K562 (cell line): ENCODE measurements at regions not wholly inside any gene's neighbourhood (a gene's known extent, or its start where the extent isn't known, plus 50 kb on each side); places are given as distances from the start of the nearest gene placed in this dataset.

Experiments
- BRD4 ChIP-seq: fragments of 200-600 bp; sonication (generic); IDR thresholded peaks from 2 replicates; pipeline ENCODE4 v1.6.1; 2017; ENCODE audit warnings: inconsistent platforms
- CEBPB ChIP-seq: fragments of 450-650 bp; IDR thresholded peaks from 2 replicates; pipeline ENCODE4 v1.6.1; 2016; ENCODE audit warnings: missing genetic modification characterization, missing compliant biosample characterization
- EZH2 ChIP-seq: IDR thresholded peaks from 2 replicates; pipeline ENCODE4 v1.6.1; 2012; ENCODE audit warnings: low read depth, mild to moderate bottlenecking, inconsistent platforms, low read length, borderline replicate concordance
- FOXJ3 ChIP-seq: sonication (generic); formaldehyde crosslinking; IDR thresholded peaks from 2 replicates; pipeline ENCODE4 v1.4.0; 2020; ENCODE audit warnings: mild to moderate bottlenecking, missing genetic modification reagents
- HIVEP1 ChIP-seq: fragments of 250-450 bp; sonication (Bioruptor Pico); IDR thresholded peaks from 2 replicates; pipeline ENCODE4 v1.4.0; 2020; ENCODE audit warnings: mild to moderate bottlenecking
- PHF21A ChIP-seq: fragments of 450-650 bp; IDR thresholded peaks from 2 replicates; pipeline ENCODE4 v1.6.1; 2017; ENCODE audit warnings: low read depth, borderline replicate concordance
- TARDBP ChIP-seq: fragments of 450-650 bp; IDR thresholded peaks from 2 replicates; pipeline ENCODE4 v1.6.1; 2016
- TF ChIP-seq, protein P1 (sequence below): sonication (generic); formaldehyde crosslinking; IDR thresholded peaks from 2 replicates; pipeline ENCODE4 v1.8.0; 2023; ENCODE audit warnings: missing genetic modification reagents, mild to moderate bottlenecking, borderline replicate concordance
- TF ChIP-seq, protein P2 (sequence below): IDR thresholded peaks from 3 replicates; pipeline ENCODE4 v1.6.1; 2011; ENCODE audit warnings: borderline replicate concordance, mild to moderate bottlenecking, moderate library complexity; ENCODE audit not compliant: insufficient read length; ENCODE audit errors: extremely low read depth

DNA sequence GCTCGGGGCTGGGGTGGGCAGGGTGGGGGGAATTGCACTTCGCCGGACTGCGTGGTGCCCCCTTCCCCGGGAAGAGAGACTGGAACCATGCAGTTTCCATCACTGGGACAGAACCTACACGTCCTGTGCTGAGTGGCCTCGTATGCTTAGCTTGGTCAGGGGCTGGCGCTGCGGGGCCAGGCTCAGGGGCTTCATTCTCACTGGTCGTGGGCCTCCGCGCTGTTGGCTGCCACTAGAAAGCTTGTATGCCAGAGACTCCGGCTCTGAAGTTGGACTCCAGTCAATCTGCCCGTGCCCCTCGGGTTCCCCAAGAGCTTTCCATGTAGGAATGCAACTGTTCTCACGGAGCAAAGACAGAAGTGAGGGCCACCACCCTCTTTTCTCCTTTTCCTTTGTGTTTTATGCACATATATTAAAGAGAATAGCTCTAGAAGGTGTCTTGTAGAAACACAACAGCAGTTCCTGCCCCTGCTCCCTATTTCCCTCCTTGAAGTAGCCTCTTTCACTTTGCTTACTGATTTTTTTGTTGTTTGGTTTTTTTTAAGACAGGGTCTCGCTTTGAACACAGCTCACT is 64.0 kb upstream of the YWHAQ start:
- TF ChIP-seq, protein P1, sequence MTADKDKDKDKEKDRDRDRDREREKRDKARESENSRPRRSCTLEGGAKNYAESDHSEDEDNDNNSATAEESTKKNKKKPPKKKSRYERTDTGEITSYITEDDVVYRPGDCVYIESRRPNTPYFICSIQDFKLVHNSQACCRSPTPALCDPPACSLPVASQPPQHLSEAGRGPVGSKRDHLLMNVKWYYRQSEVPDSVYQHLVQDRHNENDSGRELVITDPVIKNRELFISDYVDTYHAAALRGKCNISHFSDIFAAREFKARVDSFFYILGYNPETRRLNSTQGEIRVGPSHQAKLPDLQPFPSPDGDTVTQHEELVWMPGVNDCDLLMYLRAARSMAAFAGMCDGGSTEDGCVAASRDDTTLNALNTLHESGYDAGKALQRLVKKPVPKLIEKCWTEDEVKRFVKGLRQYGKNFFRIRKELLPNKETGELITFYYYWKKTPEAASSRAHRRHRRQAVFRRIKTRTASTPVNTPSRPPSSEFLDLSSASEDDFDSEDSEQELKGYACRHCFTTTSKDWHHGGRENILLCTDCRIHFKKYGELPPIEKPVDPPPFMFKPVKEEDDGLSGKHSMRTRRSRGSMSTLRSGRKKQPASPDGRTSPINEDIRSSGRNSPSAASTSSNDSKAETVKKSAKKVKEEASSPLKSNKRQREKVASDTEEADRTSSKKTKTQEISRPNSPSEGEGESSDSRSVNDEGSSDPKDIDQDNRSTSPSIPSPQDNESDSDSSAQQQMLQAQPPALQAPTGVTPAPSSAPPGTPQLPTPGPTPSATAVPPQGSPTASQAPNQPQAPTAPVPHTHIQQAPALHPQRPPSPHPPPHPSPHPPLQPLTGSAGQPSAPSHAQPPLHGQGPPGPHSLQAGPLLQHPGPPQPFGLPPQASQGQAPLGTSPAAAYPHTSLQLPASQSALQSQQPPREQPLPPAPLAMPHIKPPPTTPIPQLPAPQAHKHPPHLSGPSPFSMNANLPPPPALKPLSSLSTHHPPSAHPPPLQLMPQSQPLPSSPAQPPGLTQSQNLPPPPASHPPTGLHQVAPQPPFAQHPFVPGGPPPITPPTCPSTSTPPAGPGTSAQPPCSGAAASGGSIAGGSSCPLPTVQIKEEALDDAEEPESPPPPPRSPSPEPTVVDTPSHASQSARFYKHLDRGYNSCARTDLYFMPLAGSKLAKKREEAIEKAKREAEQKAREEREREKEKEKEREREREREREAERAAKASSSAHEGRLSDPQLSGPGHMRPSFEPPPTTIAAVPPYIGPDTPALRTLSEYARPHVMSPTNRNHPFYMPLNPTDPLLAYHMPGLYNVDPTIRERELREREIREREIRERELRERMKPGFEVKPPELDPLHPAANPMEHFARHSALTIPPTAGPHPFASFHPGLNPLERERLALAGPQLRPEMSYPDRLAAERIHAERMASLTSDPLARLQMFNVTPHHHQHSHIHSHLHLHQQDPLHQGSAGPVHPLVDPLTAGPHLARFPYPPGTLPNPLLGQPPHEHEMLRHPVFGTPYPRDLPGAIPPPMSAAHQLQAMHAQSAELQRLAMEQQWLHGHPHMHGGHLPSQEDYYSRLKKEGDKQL (CRISPR knock-in tag), result no peak
- TF ChIP-seq BRD4 (no peak), HIVEP1 (CRISPR knock-in tag) (no peak), TARDBP (no peak), EZH2 (no peak), CEBPB (tag) (no peak), PHF21A (no peak), FOXJ3 (CRISPR knock-in tag) (no peak)
- TF ChIP-seq, protein P2, sequence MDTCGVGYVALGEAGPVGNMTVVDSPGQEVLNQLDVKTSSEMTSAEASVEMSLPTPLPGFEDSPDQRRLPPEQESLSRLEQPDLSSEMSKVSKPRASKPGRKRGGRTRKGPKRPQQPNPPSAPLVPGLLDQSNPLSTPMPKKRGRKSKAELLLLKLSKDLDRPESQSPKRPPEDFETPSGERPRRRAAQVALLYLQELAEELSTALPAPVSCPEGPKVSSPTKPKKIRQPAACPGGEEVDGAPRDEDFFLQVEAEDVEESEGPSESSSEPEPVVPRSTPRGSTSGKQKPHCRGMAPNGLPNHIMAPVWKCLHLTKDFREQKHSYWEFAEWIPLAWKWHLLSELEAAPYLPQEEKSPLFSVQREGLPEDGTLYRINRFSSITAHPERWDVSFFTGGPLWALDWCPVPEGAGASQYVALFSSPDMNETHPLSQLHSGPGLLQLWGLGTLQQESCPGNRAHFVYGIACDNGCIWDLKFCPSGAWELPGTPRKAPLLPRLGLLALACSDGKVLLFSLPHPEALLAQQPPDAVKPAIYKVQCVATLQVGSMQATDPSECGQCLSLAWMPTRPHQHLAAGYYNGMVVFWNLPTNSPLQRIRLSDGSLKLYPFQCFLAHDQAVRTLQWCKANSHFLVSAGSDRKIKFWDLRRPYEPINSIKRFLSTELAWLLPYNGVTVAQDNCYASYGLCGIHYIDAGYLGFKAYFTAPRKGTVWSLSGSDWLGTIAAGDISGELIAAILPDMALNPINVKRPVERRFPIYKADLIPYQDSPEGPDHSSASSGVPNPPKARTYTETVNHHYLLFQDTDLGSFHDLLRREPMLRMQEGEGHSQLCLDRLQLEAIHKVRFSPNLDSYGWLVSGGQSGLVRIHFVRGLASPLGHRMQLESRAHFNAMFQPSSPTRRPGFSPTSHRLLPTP, result no peak
